HEK293 (cell line): ENCODE measurements at regions not wholly inside any gene's neighbourhood (a gene's known extent, or its start where the extent isn't known, plus 50 kb on each side); places are given as distances from the start of the nearest gene placed in this dataset.

ENCODE experiments used
- CTCF ChIA-PET: fragments of 350-600 bp; formaldehyde crosslinking; extraction: SDS; loops from one replicate; lab custom pipeline; 2021; ENCODE audit warnings: antibody characterized with exemption; lab: Yijun Ruan, JAX
- POLR2A ChIA-PET: fragments of 300-600 bp; formaldehyde crosslinking; extraction: SDS; loops from one replicate; lab custom pipeline; 2020; ENCODE audit warnings: antibody characterized with exemption, inconsistent platforms; lab: Yijun Ruan, JAX
- H3K27ac ChIP-seq: fragments of 200-500 bp; sonication (Bioruptor generic); 2 replicates; pipeline ENCODE4 v1.5.1; 2014; ENCODE audit warnings: low read depth, low read length, control low read depth, inconsistent platforms; ENCODE audit errors: extremely low read depth
- H3K36me3 ChIP-seq, 2 experiments: fragments of 200-500 bp in 1 of 2; sonication (Bioruptor generic) in 1 of 2; 1 replicate in 1 of 2; 2 replicates in 1 of 2; pipeline ENCODE4 v1.5.1; 2014 to 2017; ENCODE audit warnings: inconsistent platforms in 2 of 2, low read length in 2 of 2; ENCODE audit not compliant: control insufficient read depth in 2 of 2, insufficient read depth in 1 of 2
- H3K4me1 ChIP-seq: fragments of 200-500 bp; sonication (Bioruptor generic); 2 replicates; pipeline ENCODE4 v1.5.1; 2014; ENCODE audit warnings: mild to moderate bottlenecking, low read length, inconsistent platforms; ENCODE audit not compliant: control insufficient read depth, insufficient read depth
- H3K4me3 ChIP-seq: 2 replicates; pipeline ENCODE4 v1.5.1; 2011; ENCODE audit warnings: low read depth, mild to moderate bottlenecking, control low read depth, low read length, moderate library complexity
- H3K9me3 ChIP-seq: fragments of 200-500 bp; sonication (Bioruptor generic); 2 replicates; pipeline ENCODE4 v1.5.1; 2014; ENCODE audit warnings: low read depth, low read length, inconsistent platforms; ENCODE audit not compliant: control insufficient read depth, insufficient read depth
- KLF16 ChIP-seq: fragments of 450-650 bp; formaldehyde crosslinking; IDR thresholded peaks from 2 replicates; pipeline ENCODE4 v1.5.1; 2017; ENCODE audit warnings: missing biosample characterization, missing genetic modification characterization
- MYNN ChIP-seq: fragments of 450-650 bp; formaldehyde crosslinking; IDR thresholded peaks from 2 replicates; pipeline ENCODE4 v1.5.1; 2016; ENCODE audit warnings: missing biosample characterization, missing genetic modification characterization, borderline replicate concordance
- RBAK ChIP-seq: fragments of 450-650 bp; formaldehyde crosslinking; IDR thresholded peaks from 2 replicates; pipeline ENCODE4 v1.5.1; 2016; ENCODE audit warnings: missing biosample characterization, missing genetic modification characterization
- TRIM28 ChIP-seq: IDR thresholded peaks from 2 replicates; pipeline ENCODE4 v1.6.1; 2011; ENCODE audit warnings: low read length, control low read depth, borderline replicate concordance
- YY1 ChIP-seq: fragments of 450-650 bp; formaldehyde crosslinking; IDR thresholded peaks from 2 replicates; pipeline ENCODE4 v1.5.1; 2018; ENCODE audit warnings: missing biosample characterization, missing genetic modification characterization
- ZBTB48 ChIP-seq: fragments of 450-650 bp; formaldehyde crosslinking; IDR thresholded peaks from 2 replicates; pipeline ENCODE4 v1.5.1; 2016; ENCODE audit warnings: missing biosample characterization, missing genetic modification characterization
- ZNF10 ChIP-seq: fragments of 450-650 bp; formaldehyde crosslinking; IDR thresholded peaks from 2 replicates; pipeline ENCODE4 v1.5.1; 2017; ENCODE audit warnings: missing biosample characterization, missing genetic modification characterization
- ZNF132 ChIP-seq: fragments of 450-650 bp; formaldehyde crosslinking; IDR thresholded peaks from 2 replicates; pipeline ENCODE4 v1.5.1; 2017; ENCODE audit warnings: missing biosample characterization, missing genetic modification characterization, borderline replicate concordance
- ZNF2 ChIP-seq: fragments of 450-650 bp; formaldehyde crosslinking; IDR thresholded peaks from 2 replicates; pipeline ENCODE4 v1.5.1; 2016; ENCODE audit warnings: missing biosample characterization, missing genetic modification characterization
- ZNF214 ChIP-seq: fragments of 450-650 bp; formaldehyde crosslinking; IDR thresholded peaks from 2 replicates; pipeline ENCODE4 v1.5.1; 2017; ENCODE audit warnings: missing biosample characterization, mild to moderate bottlenecking, missing genetic modification characterization, borderline replicate concordance
- ZNF223 ChIP-seq: fragments of 450-650 bp; formaldehyde crosslinking; IDR thresholded peaks from 2 replicates; pipeline ENCODE4 v1.5.1; 2016; ENCODE audit warnings: missing biosample characterization, missing genetic modification characterization
- ZNF23 ChIP-seq: fragments of 450-650 bp; formaldehyde crosslinking; IDR thresholded peaks from 2 replicates; pipeline ENCODE4 v1.5.1; 2016; ENCODE audit warnings: missing biosample characterization, missing genetic modification characterization, borderline replicate concordance
- ZNF239 ChIP-seq: fragments of 450-650 bp; formaldehyde crosslinking; IDR thresholded peaks from 2 replicates; pipeline ENCODE4 v1.5.1; 2016; ENCODE audit warnings: missing biosample characterization, missing genetic modification characterization
- ZNF423 ChIP-seq: fragments of 450-650 bp; formaldehyde crosslinking; IDR thresholded peaks from 2 replicates; pipeline ENCODE4 v1.5.1; 2016; ENCODE audit warnings: missing biosample characterization, missing genetic modification characterization
- ZNF560 ChIP-seq: fragments of 450-650 bp; formaldehyde crosslinking; IDR thresholded peaks from 2 replicates; pipeline ENCODE4 v1.5.1; 2017; ENCODE audit warnings: missing biosample characterization, missing genetic modification characterization, borderline replicate concordance
- ZNF654 ChIP-seq: fragments of 450-650 bp; formaldehyde crosslinking; IDR thresholded peaks from 2 replicates; pipeline ENCODE4 v1.5.1; 2016; ENCODE audit warnings: low read depth, missing biosample characterization, missing genetic modification characterization
- ZNF660 ChIP-seq: fragments of 450-650 bp; IDR thresholded peaks from 2 replicates; pipeline ENCODE4 v1.5.1; 2018; ENCODE audit warnings: missing biosample characterization, mild to moderate bottlenecking, missing genetic modification characterization
- ZNF785 ChIP-seq: fragments of 450-650 bp; formaldehyde crosslinking; IDR thresholded peaks from 2 replicates; pipeline ENCODE4 v1.5.1; 2016; ENCODE audit warnings: missing biosample characterization, missing genetic modification characterization
- ZNF791 ChIP-seq: fragments of 450-650 bp; formaldehyde crosslinking; IDR thresholded peaks from 2 replicates; pipeline ENCODE4 v1.5.1; 2016; ENCODE audit warnings: missing biosample characterization, missing genetic modification characterization
- ZXDB ChIP-seq: fragments of 450-650 bp; formaldehyde crosslinking; IDR thresholded peaks from 2 replicates; pipeline ENCODE4 v1.5.1; 2016; ENCODE audit warnings: missing biosample characterization, missing genetic modification characterization
- TF ChIP-seq, protein P1 (sequence below): fragments of 450-650 bp; formaldehyde crosslinking; IDR thresholded peaks from 2 replicates; pipeline ENCODE4 v1.5.0; 2017; ENCODE audit warnings: missing biosample characterization, missing genetic modification characterization, borderline replicate concordance
- TF ChIP-seq, protein P2 (sequence below): fragments of 450-650 bp; formaldehyde crosslinking; IDR thresholded peaks from 2 replicates; pipeline ENCODE4 v1.5.1; 2016; ENCODE audit warnings: missing biosample characterization, missing genetic modification characterization
- TF ChIP-seq, protein P3 (sequence below): fragments of 450-650 bp; formaldehyde crosslinking; IDR thresholded peaks from 2 replicates; pipeline ENCODE4 v1.5.1; 2016; ENCODE audit warnings: missing biosample characterization, missing genetic modification characterization

DNA sequence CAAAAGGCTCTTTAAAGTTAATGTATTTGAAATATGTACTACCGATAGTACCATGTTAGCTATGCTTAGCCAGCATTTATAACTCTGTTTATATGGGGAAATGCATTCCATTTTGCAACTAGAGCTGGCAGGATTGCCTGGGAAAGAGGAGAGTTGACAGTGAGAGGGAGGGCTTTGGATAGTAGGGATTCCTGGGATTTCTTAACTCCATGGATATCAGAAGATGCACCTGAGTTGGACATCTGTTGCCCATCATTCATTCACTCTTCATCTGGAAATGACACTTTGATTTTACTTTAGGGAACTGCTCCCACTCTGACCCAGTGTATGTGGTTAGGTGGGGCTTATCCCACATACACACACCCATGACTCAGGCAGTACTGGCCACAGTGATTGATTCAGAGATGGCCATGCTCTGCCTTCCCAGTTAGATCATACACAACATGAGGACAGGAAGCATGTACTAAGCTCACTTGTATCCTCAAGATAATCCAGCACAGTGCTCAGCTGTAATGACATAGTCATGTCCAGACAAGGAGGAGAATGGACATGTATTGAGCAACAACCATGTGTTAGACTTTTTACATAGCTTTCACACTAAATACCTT is 248.8 kb downstream of the MREG start:
- TF ChIP-seq ZNF23 (tag by site-specific recombination) (no peak), TRIM28 (no peak), ZBTB48 (tag by site-specific recombination) (no peak), ZNF239 (tag by site-specific recombination) (no peak), MYNN (no peak), ZNF2 (tag by site-specific recombination) (no peak), ZNF660 (tag by site-specific recombination) (no peak)
- TF ChIP-seq, all 188 proteins: peak for 0
- H3K27ac ChIP-seq: no peak overlapping the region
- no peaks in the 10 kb centered on the region for H3K4me1 ChIP-seq
- H3K9me3 ChIP-seq: no peaks in the 10 kb centered on the region
- ChIA-PET CTCF (interaction anchor here (1.1 kb wide), 1 partner anchor 12 kb away, joined by 3 read pairs; no protein-coding TSS in a partner anchor), POLR2A (no interaction called here)
- H3K4me3 ChIP-seq: no peak overlapping the region
- H3K36me3 ChIP-seq: no peaks in the 10 kb centered on the region

DNA sequence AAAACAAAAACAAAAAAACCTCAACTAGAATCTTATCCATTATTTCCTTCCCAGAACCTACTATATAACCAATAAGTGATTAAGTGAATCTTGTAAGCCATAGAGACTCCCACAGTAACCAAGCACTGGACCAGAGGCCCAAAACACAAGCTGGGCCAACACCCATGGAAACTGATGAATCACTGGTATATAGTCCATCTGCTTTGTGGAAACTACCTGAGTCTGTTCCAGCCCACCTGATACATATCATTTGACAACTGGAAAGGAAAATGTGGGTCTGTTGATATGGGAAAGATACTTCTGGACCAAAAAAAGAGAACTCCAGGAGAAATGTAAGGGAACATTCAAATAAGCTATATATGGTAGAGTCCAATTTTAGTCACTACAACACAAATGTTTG is 252.8 kb downstream of the MREG start:
- CTCF ChIA-PET: interaction anchor here (0.6 to 1.0 kb wide), 2 partner anchors 14 to 68 kb away, joined by 3 read pairs; no protein-coding TSS in a partner anchor
- no peaks in the 10 kb centered on the region for H3K4me1 ChIP-seq
- no peak overlapping the region for H3K4me3 ChIP-seq
- H3K27ac ChIP-seq: no peak overlapping the region
- no peaks in the 10 kb centered on the region for H3K36me3 ChIP-seq
- no peak for TF ChIP-seq ZNF423 (tag by site-specific recombination)
- TF ChIP-seq, protein P1, sequence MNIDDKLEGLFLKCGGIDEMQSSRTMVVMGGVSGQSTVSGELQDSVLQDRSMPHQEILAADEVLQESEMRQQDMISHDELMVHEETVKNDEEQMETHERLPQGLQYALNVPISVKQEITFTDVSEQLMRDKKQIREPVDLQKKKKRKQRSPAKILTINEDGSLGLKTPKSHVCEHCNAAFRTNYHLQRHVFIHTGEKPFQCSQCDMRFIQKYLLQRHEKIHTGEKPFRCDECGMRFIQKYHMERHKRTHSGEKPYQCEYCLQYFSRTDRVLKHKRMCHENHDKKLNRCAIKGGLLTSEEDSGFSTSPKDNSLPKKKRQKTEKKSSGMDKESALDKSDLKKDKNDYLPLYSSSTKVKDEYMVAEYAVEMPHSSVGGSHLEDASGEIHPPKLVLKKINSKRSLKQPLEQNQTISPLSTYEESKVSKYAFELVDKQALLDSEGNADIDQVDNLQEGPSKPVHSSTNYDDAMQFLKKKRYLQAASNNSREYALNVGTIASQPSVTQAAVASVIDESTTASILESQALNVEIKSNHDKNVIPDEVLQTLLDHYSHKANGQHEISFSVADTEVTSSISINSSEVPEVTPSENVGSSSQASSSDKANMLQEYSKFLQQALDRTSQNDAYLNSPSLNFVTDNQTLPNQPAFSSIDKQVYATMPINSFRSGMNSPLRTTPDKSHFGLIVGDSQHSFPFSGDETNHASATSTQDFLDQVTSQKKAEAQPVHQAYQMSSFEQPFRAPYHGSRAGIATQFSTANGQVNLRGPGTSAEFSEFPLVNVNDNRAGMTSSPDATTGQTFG (tag by site-specific recombination): no peak
- TF ChIP-seq, protein P2, sequence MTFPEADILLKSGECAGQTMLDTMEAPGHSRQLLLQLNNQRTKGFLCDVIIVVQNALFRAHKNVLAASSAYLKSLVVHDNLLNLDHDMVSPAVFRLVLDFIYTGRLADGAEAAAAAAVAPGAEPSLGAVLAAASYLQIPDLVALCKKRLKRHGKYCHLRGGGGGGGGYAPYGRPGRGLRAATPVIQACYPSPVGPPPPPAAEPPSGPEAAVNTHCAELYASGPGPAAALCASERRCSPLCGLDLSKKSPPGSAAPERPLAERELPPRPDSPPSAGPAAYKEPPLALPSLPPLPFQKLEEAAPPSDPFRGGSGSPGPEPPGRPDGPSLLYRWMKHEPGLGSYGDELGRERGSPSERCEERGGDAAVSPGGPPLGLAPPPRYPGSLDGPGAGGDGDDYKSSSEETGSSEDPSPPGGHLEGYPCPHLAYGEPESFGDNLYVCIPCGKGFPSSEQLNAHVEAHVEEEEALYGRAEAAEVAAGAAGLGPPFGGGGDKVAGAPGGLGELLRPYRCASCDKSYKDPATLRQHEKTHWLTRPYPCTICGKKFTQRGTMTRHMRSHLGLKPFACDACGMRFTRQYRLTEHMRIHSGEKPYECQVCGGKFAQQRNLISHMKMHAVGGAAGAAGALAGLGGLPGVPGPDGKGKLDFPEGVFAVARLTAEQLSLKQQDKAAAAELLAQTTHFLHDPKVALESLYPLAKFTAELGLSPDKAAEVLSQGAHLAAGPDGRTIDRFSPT (tag by site-specific recombination): no peak
- no peak for TF ChIP-seq ZXDB
- POLR2A ChIA-PET: no interaction called here
- no peaks in the 10 kb centered on the region for H3K9me3 ChIP-seq

DNA sequence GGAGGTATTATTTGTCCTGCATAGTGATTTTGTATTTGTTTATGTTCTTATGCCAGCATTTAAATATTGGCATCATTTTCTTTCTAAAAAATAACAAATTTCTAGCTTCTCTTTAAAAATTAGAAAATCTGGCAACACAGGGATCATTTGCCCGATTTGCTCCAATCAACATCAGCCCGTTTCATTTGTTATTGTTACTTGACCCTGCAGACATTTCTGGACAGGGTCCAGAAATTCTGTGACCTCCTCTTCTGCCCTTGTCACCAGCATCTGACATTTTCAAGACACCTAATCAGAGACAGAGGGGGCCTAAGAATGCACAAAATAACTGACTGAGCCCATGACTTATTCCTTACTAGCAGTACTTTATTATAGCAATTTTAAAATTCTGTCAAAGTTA is 253.3 kb downstream of the MREG start:
- TF ChIP-seq ZNF223 (no peak), RBAK (tag by site-specific recombination) (no peak), YY1 (tag by site-specific recombination) (no peak), ZNF785 (no peak), ZNF560 (tag by site-specific recombination) (no peak), KLF16 (tag by site-specific recombination) (no peak), ZNF214 (tag by site-specific recombination) (no peak), ZNF654 (no peak), ZNF10 (tag by site-specific recombination) (no peak), ZNF132 (tag by site-specific recombination) (no peak), ZNF791 (no peak)
- TF ChIP-seq, protein P3, sequence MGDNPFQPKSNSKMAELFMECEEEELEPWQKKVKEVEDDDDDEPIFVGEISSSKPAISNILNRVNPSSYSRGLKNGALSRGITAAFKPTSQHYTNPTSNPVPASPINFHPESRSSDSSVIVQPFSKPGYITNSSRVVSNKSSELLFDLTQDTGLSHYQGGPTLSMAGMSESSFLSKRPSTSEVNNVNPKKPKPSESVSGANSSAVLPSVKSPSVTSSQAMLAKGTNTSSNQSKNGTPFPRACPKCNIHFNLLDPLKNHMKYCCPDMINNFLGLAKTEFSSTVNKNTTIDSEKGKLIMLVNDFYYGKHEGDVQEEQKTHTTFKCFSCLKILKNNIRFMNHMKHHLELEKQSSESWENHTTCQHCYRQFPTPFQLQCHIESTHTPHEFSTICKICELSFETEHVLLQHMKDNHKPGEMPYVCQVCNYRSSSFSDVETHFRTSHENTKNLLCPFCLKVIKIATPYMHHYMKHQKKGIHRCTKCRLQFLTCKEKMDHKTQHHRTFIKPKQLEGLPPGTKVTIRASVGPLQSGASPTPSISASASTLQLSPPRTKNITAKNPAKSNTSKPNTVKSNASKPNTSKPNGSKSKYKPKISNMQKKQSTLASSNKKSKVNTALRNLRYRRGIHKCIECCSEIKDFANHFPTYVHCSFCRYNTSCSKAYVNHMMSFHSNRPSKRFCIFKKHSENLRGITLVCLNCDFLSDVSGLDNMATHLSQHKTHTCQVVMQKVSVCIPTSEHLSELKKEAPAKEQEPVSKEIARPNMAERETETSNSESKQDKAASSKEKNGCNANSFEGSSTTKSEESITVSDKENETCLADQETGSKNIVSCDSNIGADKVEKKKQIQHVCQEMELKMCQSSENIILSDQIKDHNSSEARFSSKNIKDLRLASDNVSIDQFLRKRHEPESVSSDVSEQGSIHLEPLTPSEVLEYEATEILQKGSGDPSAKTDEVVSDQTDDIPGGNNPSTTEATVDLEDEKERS (tag by site-specific recombination): no peak
- ChIA-PET POLR2A (no interaction called here), CTCF (interaction anchor here (1.0 kb wide), 1 partner anchor 68 kb away, joined by 3 read pairs; no protein-coding TSS in a partner anchor)
- Histone ChIP-seq H3K27ac (no peak overlapping the region), H3K36me3 (no peaks in the 10 kb centered on the region), H3K4me1 (no peaks in the 10 kb centered on the region), H3K4me3 (no peak overlapping the region), H3K9me3 (no peaks in the 10 kb centered on the region)
